ENCODE measurements at regions not wholly inside any gene's neighbourhood (a gene's known extent, or its start where the extent isn't known, plus 50 kb on each side); places are given as distances from the start of the nearest gene placed in this dataset.

GRCh38 chr12:23185346-23185745, 560.4 kb downstream of the ETNK1 start:
- TF ChIP-seq, protein P1, sequence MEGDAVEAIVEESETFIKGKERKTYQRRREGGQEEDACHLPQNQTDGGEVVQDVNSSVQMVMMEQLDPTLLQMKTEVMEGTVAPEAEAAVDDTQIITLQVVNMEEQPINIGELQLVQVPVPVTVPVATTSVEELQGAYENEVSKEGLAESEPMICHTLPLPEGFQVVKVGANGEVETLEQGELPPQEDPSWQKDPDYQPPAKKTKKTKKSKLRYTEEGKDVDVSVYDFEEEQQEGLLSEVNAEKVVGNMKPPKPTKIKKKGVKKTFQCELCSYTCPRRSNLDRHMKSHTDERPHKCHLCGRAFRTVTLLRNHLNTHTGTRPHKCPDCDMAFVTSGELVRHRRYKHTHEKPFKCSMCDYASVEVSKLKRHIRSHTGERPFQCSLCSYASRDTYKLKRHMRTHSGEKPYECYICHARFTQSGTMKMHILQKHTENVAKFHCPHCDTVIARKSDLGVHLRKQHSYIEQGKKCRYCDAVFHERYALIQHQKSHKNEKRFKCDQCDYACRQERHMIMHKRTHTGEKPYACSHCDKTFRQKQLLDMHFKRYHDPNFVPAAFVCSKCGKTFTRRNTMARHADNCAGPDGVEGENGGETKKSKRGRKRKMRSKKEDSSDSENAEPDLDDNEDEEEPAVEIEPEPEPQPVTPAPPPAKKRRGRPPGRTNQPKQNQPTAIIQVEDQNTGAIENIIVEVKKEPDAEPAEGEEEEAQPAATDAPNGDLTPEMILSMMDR (IDR thresholded peaks at IDR 0.05), result no peak
- TF ChIP-seq EP300 (IDR thresholded peaks at IDR 0.05; ENCODE audit: low read depth), result no peak
